Stomach smooth muscle (tissue), 2 donors: ENCODE measurements at regions not wholly inside any gene's neighbourhood (a gene's known extent, or its start where the extent isn't known, plus 50 kb on each side); places are given as distances from the start of the nearest gene placed in this dataset.
"Not testable (repeated sequence)": the region's sequence is repeated elsewhere in the genome, so short reads cannot be mapped to it uniquely, and the experiment has no call there.

Source experiments
- H3K27ac ChIP-seq: one replicate; pipeline ENCODE4 v1.7.0; 2013; ENCODE audit warnings: mild to moderate bottlenecking, low read length, inconsistent platforms
- H3K27me3 ChIP-seq, 2 donors: one replicate each; pipeline ENCODE4 v1.7.0; 2013; ENCODE audit warnings: low read length in 2 of 2; ENCODE audit not compliant: insufficient read depth in 2 of 2, control insufficient read depth in 1 of 2
- H3K36me3 ChIP-seq, 2 donors: one replicate each; pipeline ENCODE4 v1.7.0; 2013; ENCODE audit warnings: low read length in 2 of 2; ENCODE audit not compliant: control insufficient read depth in 2 of 2, insufficient read depth in 2 of 2
- H3K4me1 ChIP-seq: one replicate; pipeline ENCODE4 v1.7.0; 2013; ENCODE audit warnings: low read length; ENCODE audit not compliant: control insufficient read depth, insufficient read depth
- H3K4me3 ChIP-seq, 2 donors: one replicate each; pipeline ENCODE4 v1.7.0; 2013; ENCODE audit warnings: low read length in 2 of 2
- H3K9ac ChIP-seq, 2 donors: one replicate each; pipeline ENCODE4 v1.7.0; 2013; ENCODE audit warnings: low read length in 2 of 2, mild to moderate bottlenecking in 1 of 2
- H3K9me3 ChIP-seq, 2 donors: one replicate each; pipeline ENCODE4 v1.7.0; 2013; ENCODE audit warnings: low read length in 2 of 2; ENCODE audit not compliant: control insufficient read depth in 2 of 2
- donor health status: healthy.
- donor health status: Pancreatic carcinoma.

- not testable (repeated sequence) for H3K4me1 ChIP-seq, H3K4me3 ChIP-seq, H3K27me3 ChIP-seq, H3K27ac ChIP-seq, H3K36me3 ChIP-seq, H3K9me3 ChIP-seq, H3K9ac ChIP-seq
Measured at GRCh38 chr19:29039036-29039435, 173.9 kb downstream of the UQCRFS1 start.

GRCh38 chr19:29031216-29031615 is 181.7 kb downstream of the UQCRFS1 start:
- H3K36me3 ChIP-seq = no peaks in the 10 kb centered on the region
- no peak overlapping the region for H3K9ac ChIP-seq
- no peak overlapping the region for H3K4me3 ChIP-seq
- H3K4me1 ChIP-seq = no peaks in the 10 kb centered on the region
- H3K27ac ChIP-seq = no peak overlapping the region
- H3K27me3 ChIP-seq = no peaks in the 10 kb centered on the region
- H3K9me3 ChIP-seq = no peaks in the 10 kb centered on the region

- H3K4me1 ChIP-seq = no peaks in the 10 kb centered on the region
- H3K27me3 ChIP-seq = no peaks in the 10 kb centered on the region
- H3K9me3 ChIP-seq = no peaks in the 10 kb centered on the region
- no peaks in the 10 kb centered on the region for H3K36me3 ChIP-seq
- H3K4me3 ChIP-seq = no peak overlapping the region
- H3K9ac ChIP-seq = no peak overlapping the region
- no peak overlapping the region for H3K27ac ChIP-seq
Measured at GRCh38 chr19:29029268-29029958, 183.5 kb downstream of the UQCRFS1 start.

- Histone ChIP-seq H3K36me3 (no peaks in the 10 kb centered on the region), H3K4me3 (no peak overlapping the region), H3K9ac (no peak overlapping the region), H3K4me1 (no peaks in the 10 kb centered on the region), H3K9me3 (no peaks in the 10 kb centered on the region), H3K27ac (no peak overlapping the region), H3K27me3 (peaks cover 5% of the 10 kb centered on the region in 2 donors)
Measured at GRCh38 chr19:29022599-29022998, 190.4 kb downstream of the UQCRFS1 start.

GRCh38 chr19:29022165-29022564 is 190.8 kb downstream of the UQCRFS1 start:
- Histone ChIP-seq H3K9ac (no peak overlapping the region), H3K27ac (no peak overlapping the region), H3K36me3 (no peaks in the 10 kb centered on the region), H3K9me3 (no peaks in the 10 kb centered on the region), H3K4me1 (no peaks in the 10 kb centered on the region), H3K27me3 (peaks cover 5 to 8% of the 10 kb centered on the region in 2 donors), H3K4me3 (no peak overlapping the region)

GRCh38 chr19:29021232-29021916 is 191.6 kb downstream of the UQCRFS1 start:
- Histone ChIP-seq H3K9me3 (no peaks in the 10 kb centered on the region), H3K36me3 (no peaks in the 10 kb centered on the region), H3K9ac (no peak overlapping the region), H3K27ac (no peak overlapping the region), H3K4me3 (no peak overlapping the region), H3K4me1 (no peaks in the 10 kb centered on the region), H3K27me3 (peaks cover 11% of the 10 kb centered on the region in 2 donors)

GRCh38 chr19:29019403-29019802 is 193.5 kb downstream of the UQCRFS1 start:
- Histone ChIP-seq H3K4me3 (no peak overlapping the region), H3K27me3 (peaks cover 11% of the 10 kb centered on the region in 2 donors), H3K27ac (no peak overlapping the region), H3K36me3 (no peaks in the 10 kb centered on the region), H3K9ac (no peak overlapping the region), H3K9me3 (no peaks in the 10 kb centered on the region), H3K4me1 (no peaks in the 10 kb centered on the region)

GRCh38 chr19:29018542-29018941 is 194.4 kb downstream of the UQCRFS1 start:
- Histone ChIP-seq H3K4me1 (no peaks in the 10 kb centered on the region), H3K27me3 (peaks cover 11% of the 10 kb centered on the region in 2 donors), H3K9ac (no peak overlapping the region), H3K36me3 (no peaks in the 10 kb centered on the region), H3K9me3 (no peaks in the 10 kb centered on the region), H3K4me3 (no peak overlapping the region), H3K27ac (no peak overlapping the region)

- H3K27me3 ChIP-seq = peaks cover 11% of the 10 kb centered on the region in 2 donors
- H3K27ac ChIP-seq = no peak overlapping the region
Measured at GRCh38 chr19:29017788-29018187, 195.2 kb downstream of the UQCRFS1 start.

GRCh38 chr19:29016926-29017760 is 195.8 kb downstream of the UQCRFS1 start:
- H3K27ac ChIP-seq = no peak overlapping the region
- peaks cover 11% of the 10 kb centered on the region in 2 donors for H3K27me3 ChIP-seq
- no peaks in the 10 kb centered on the region for H3K36me3 ChIP-seq
- H3K9me3 ChIP-seq = no peaks in the 10 kb centered on the region
- no peaks in the 10 kb centered on the region for H3K4me1 ChIP-seq
- no peak overlapping the region for H3K4me3 ChIP-seq
- H3K9ac ChIP-seq = no peak overlapping the region

More at GRCh38 chr19:29017788-29018187, 195.2 kb downstream of the UQCRFS1 start:
- H3K4me1 ChIP-seq = no peaks in the 10 kb centered on the region
- no peak overlapping the region for H3K4me3 ChIP-seq
- no peak overlapping the region for H3K9ac ChIP-seq
- H3K9me3 ChIP-seq = no peaks in the 10 kb centered on the region
- no peaks in the 10 kb centered on the region for H3K36me3 ChIP-seq
